ENCODE measurements at regions not wholly inside any gene's neighbourhood (a gene's known extent, or its start where the extent isn't known, plus 50 kb on each side); places are given as distances from the start of the nearest gene placed in this dataset.

DNA sequence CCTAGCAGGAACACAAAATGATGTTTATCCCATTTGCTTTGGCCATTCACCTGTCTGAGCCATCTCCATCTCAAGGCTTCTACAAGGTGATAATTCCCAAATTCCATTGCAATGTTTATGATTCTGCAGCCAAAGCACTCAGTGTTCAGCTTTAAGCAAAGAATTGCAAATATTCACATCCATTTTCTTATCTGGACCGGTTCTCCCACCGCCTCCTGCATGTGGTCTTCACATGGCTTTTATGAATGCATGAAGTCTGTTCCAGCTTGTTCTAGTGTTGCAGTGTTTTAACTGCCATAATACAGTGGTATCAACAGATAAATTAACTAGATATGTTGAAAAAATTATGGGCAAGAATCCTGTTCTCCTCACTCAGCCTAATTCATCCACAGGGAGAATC lies 443.0 kb upstream of the KLF4 start:
- Histone ChIP-seq H3K36me3 (replicated peaks in 1 of 2; ENCODE audit: control insufficient read depth in 1 of 2, insufficient read depth in 2 of 2, low read length in 2 of 2) (no peaks in the 10 kb centered on the region), H3K9ac (ENCODE audit: insufficient read depth, low read depth, low read length) (no peak overlapping the region), H3K27me3 (ENCODE audit: control insufficient read depth in 1 of 2, insufficient read depth in 2 of 2, low read length in 2 of 2) (no peaks in the 10 kb centered on the region), H3K27ac (ENCODE audit: extremely low read length, insufficient read depth, low read length) (no peak overlapping the region), H4K20me1 (ENCODE audit: insufficient read depth, low read length) (no peaks in the 10 kb centered on the region), H3K4me2 (ENCODE audit: low read depth, low read length) (no peak overlapping the region), H3K79me2 (ENCODE audit: insufficient read depth, low read length) (no peaks in the 10 kb centered on the region), H3K4me1 (ENCODE audit: insufficient read depth, low read length) (no peaks in the 10 kb centered on the region), H3K4me3 (replicated peaks in 1 of 3; ENCODE audit: insufficient read depth in 1 of 3, low read depth in 2 of 3, low read length in 3 of 3) (no peak overlapping the region), H2AFZ (ENCODE audit: low read length) (no peak overlapping the region), H3K9me3 (ENCODE audit: low read length) (no peaks in the 10 kb centered on the region)
- ATAC-seq (no peak), FAIRE-seq (no peak), DNase-seq (ENCODE audit: low spot score) (no peak)
- ChIA-PET POLR2A (no interaction called here), CTCF (ENCODE audit: low intra/inter-chr PET ratio, low total read pairs) (no interaction called here)
- intact Hi-C loops (cut with micrococcal nuclease; ENCODE audit: unreplicated experiment): no loop called here
- 41% methylated on average over 2 of the region's 2 CpGs for WGBS (ENCODE audit: low lambda C conversion rate)
- in situ Hi-C loops (cut with HindIII; ENCODE audit: extremely low pct_ligation_motif_present, low pct_unique_long_range_greater_than_20kb): no loop called here
- TF ChIP-seq ZNF558 (CRISPR knock-in tag; IDR thresholded peaks at IDR 0.05; ENCODE audit: borderline replicate concordance) (no peak), ZNF616 (CRISPR knock-in tag; IDR thresholded peaks at IDR 0.05; ENCODE audit: low read depth) (no peak), NR2F6 (IDR thresholded peaks at IDR 0.05) (no peak), NR2F6 (CRISPR knock-in tag; IDR thresholded peaks at IDR 0.05) (no peak)
- TF ChIP-seq, protein P1, sequence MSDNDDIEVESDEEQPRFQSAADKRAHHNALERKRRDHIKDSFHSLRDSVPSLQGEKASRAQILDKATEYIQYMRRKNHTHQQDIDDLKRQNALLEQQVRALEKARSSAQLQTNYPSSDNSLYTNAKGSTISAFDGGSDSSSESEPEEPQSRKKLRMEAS (IDR thresholded peaks at IDR 0.05): no peak
- no TSS peak for BruUV-seq (replicated peaks)

DNA sequence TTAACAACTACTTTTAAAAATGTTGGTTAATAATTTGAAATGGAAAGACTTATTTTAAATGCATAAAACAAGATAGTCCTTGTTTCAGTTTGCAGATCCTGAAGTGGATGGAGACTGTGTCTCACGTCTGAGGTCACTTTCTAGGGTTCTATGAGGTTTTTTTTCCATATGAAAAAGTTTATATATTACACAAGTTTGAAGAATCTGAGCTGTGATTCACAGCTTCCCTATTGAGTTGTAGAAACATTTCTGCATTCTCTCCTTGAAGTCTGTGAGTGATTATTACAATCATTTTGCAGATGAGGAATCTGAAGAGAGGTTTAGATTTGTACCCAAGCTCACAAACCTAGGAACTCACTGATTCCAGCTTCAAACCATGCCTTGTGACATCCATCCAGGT lies 442.5 kb upstream of the KLF4 start:
- Histone ChIP-seq H3K36me3 (replicated peaks in 1 of 2; ENCODE audit: control insufficient read depth in 1 of 2, insufficient read depth in 2 of 2, low read length in 2 of 2) (no peaks in the 10 kb centered on the region), H3K4me2 (ENCODE audit: low read depth, low read length) (no peak overlapping the region), H3K79me2 (ENCODE audit: insufficient read depth, low read length) (no peaks in the 10 kb centered on the region), H4K20me1 (ENCODE audit: insufficient read depth, low read length) (no peaks in the 10 kb centered on the region), H3K27me3 (ENCODE audit: control insufficient read depth in 1 of 2, insufficient read depth in 2 of 2, low read length in 2 of 2) (no peaks in the 10 kb centered on the region), H2AFZ (ENCODE audit: low read length) (no peak overlapping the region), H3K4me3 (replicated peaks in 1 of 3; ENCODE audit: insufficient read depth in 1 of 3, low read depth in 2 of 3, low read length in 3 of 3) (no peak overlapping the region), H3K27ac (ENCODE audit: extremely low read length, insufficient read depth, low read length) (no peak overlapping the region), H3K9me3 (ENCODE audit: low read length) (no peaks in the 10 kb centered on the region), H3K4me1 (ENCODE audit: insufficient read depth, low read length) (no peaks in the 10 kb centered on the region), H3K9ac (ENCODE audit: insufficient read depth, low read depth, low read length) (no peak overlapping the region)
- ChIA-PET CTCF (ENCODE audit: low intra/inter-chr PET ratio, low total read pairs) (no interaction called here), POLR2A (no interaction called here)
- 0% methylated on average over 1 of the region's 1 CpG for WGBS (ENCODE audit: low lambda C conversion rate)
- intact Hi-C loops (cut with micrococcal nuclease; ENCODE audit: unreplicated experiment) (no loop called here), in situ Hi-C loops (cut with HindIII; ENCODE audit: extremely low pct_ligation_motif_present, low pct_unique_long_range_greater_than_20kb) (no loop called here)
- no peak for FAIRE-seq
- no peak for DNase-seq (ENCODE audit: low spot score)
- no peak for ATAC-seq
- BruUV-seq (replicated peaks): no TSS peak
- TF ChIP-seq, protein P2, sequence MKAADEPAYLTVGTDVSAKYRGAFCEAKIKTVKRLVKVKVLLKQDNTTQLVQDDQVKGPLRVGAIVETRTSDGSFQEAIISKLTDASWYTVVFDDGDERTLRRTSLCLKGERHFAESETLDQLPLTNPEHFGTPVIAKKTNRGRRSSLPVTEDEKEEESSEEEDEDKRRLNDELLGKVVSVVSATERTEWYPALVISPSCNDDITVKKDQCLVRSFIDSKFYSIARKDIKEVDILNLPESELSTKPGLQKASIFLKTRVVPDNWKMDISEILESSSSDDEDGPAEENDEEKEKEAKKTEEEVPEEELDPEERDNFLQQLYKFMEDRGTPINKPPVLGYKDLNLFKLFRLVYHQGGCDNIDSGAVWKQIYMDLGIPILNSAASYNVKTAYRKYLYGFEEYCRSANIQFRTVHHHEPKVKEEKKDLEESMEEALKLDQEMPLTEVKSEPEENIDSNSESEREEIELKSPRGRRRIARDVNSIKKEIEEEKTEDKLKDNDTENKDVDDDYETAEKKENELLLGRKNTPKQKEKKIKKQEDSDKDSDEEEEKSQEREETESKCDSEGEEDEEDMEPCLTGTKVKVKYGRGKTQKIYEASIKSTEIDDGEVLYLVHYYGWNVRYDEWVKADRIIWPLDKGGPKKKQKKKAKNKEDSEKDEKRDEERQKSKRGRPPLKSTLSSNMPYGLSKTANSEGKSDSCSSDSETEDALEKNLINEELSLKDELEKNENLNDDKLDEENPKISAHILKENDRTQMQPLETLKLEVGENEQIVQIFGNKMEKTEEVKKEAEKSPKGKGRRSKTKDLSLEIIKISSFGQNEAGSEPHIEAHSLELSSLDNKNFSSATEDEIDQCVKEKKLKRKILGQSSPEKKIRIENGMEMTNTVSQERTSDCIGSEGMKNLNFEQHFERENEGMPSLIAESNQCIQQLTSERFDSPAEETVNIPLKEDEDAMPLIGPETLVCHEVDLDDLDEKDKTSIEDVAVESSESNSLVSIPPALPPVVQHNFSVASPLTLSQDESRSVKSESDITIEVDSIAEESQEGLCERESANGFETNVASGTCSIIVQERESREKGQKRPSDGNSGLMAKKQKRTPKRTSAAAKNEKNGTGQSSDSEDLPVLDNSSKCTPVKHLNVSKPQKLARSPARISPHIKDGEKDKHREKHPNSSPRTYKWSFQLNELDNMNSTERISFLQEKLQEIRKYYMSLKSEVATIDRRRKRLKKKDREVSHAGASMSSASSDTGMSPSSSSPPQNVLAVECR (CRISPR knock-in tag; IDR thresholded peaks at IDR 0.05; ENCODE audit: borderline replicate concordance): no peak
- TF ChIP-seq SALL2 (CRISPR knock-in tag; IDR thresholded peaks at IDR 0.05) (no peak), MXI1 (IDR thresholded peaks at IDR 0.05; ENCODE audit: borderline replicate concordance, low read depth, low read length) (no peak), CHCHD3 (CRISPR knock-in tag; IDR thresholded peaks at IDR 0.05) (no peak), BHLHE40 (IDR thresholded peaks at IDR 0.05; ENCODE audit: low read length) (no peak), ETV6 (CRISPR knock-in tag; conservative IDR thresholded peaks at IDR 0.05) (no peak)
- TF ChIP-seq, protein P3, sequence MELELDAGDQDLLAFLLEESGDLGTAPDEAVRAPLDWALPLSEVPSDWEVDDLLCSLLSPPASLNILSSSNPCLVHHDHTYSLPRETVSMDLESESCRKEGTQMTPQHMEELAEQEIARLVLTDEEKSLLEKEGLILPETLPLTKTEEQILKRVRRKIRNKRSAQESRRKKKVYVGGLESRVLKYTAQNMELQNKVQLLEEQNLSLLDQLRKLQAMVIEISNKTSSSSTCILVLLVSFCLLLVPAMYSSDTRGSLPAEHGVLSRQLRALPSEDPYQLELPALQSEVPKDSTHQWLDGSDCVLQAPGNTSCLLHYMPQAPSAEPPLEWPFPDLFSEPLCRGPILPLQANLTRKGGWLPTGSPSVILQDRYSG (CRISPR knock-in tag; IDR thresholded peaks at IDR 0.05): no peak
- TF ChIP-seq, protein P4, sequence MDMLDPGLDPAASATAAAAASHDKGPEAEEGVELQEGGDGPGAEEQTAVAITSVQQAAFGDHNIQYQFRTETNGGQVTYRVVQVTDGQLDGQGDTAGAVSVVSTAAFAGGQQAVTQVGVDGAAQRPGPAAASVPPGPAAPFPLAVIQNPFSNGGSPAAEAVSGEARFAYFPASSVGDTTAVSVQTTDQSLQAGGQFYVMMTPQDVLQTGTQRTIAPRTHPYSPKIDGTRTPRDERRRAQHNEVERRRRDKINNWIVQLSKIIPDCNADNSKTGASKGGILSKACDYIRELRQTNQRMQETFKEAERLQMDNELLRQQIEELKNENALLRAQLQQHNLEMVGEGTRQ (IDR thresholded peaks at IDR 0.05; ENCODE audit: low read depth, low read length): no peak
- TF ChIP-seq, protein P4 (CRISPR knock-in tag; IDR thresholded peaks at IDR 0.05; ENCODE audit: borderline replicate concordance): no peak

All from HepG2 (cell line).